ENCODE measurements at regions not wholly inside any gene's neighbourhood (a gene's known extent, or its start where the extent isn't known, plus 50 kb on each side); places are given as distances from the start of the nearest gene placed in this dataset.
"Not testable (repeated sequence)": the region's sequence is repeated elsewhere in the genome, so short reads cannot be mapped to it uniquely, and the experiment has no call there.

GRCh38 chr5:17373406-17373805 lies 124.6 kb upstream of the TAF11L2 start:
- Mint-ChIP-seq H3K27me3 (no peaks in the 10 kb centered on the region), H3K27ac (no peak overlapping the region), H3K36me3 (ENCODE audit: low read depth) (no peaks in the 10 kb centered on the region), H3K9me3 (peaks cover 3% of the 10 kb centered on the region), H3K4me3 (no peak overlapping the region), H3K4me1 (ENCODE audit: low read depth) (no peaks in the 10 kb centered on the region)
- DNase-seq (no peak), ATAC-seq (no peak)
- POLR2A ChIA-PET, result no interaction called here
- CTCF ChIA-PET, result no interaction called here
- intact Hi-C loops (cut with micrococcal nuclease), result no loop called here
- no peak for TF ChIP-seq CTCF (IDR thresholded peaks at IDR 0.05)

- DNase-seq (no peak), ATAC-seq (no peak)
- H3K36me3 Mint-ChIP-seq (ENCODE audit: low read depth), result no peaks in the 10 kb centered on the region
- H3K27ac Mint-ChIP-seq, result no peak overlapping the region
- ChIA-PET CTCF (no interaction called here), POLR2A (no interaction called here)
- no peak overlapping the region for H3K4me3 Mint-ChIP-seq
- intact Hi-C loops (cut with micrococcal nuclease), result no loop called here
- peaks cover 3% of the 10 kb centered on the region for H3K9me3 Mint-ChIP-seq
- no peaks in the 10 kb centered on the region for H3K4me1 Mint-ChIP-seq (ENCODE audit: low read depth)
- H3K27me3 Mint-ChIP-seq, result no peaks in the 10 kb centered on the region
- TF ChIP-seq CTCF (IDR thresholded peaks at IDR 0.05), result no peak
Measured at GRCh38 chr5:17373814-17374556, 124.0 kb upstream of the TAF11L2 start.

GRCh38 chr5:17374973-17375742 lies 122.9 kb upstream of the TAF11L2 start:
- no peak for DNase-seq
- intact Hi-C loops (cut with micrococcal nuclease), result no loop called here
- ATAC-seq, result no peak
- H3K4me3 Mint-ChIP-seq, result no peak overlapping the region
- H3K9me3 Mint-ChIP-seq, result peaks cover 3% of the 10 kb centered on the region
- POLR2A ChIA-PET, result no interaction called here
- H3K27me3 Mint-ChIP-seq, result no peaks in the 10 kb centered on the region
- H3K36me3 Mint-ChIP-seq (ENCODE audit: low read depth), result no peaks in the 10 kb centered on the region
- CTCF ChIA-PET, result no interaction called here
- no peak overlapping the region for H3K27ac Mint-ChIP-seq
- no peak for TF ChIP-seq CTCF (IDR thresholded peaks at IDR 0.05)
- no peaks in the 10 kb centered on the region for H3K4me1 Mint-ChIP-seq (ENCODE audit: low read depth)

GRCh38 chr5:17375886-17376285 lies 122.1 kb upstream of the TAF11L2 start:
- H3K36me3 Mint-ChIP-seq (ENCODE audit: low read depth); H3K4me3 Mint-ChIP-seq; DNase-seq; H3K9me3 Mint-ChIP-seq; H3K27ac Mint-ChIP-seq; CTCF ChIA-PET; H3K4me1 Mint-ChIP-seq (ENCODE audit: low read depth); H3K27me3 Mint-ChIP-seq; intact Hi-C loops (cut with micrococcal nuclease); POLR2A ChIA-PET; ATAC-seq: not testable (repeated sequence)

GRCh38 chr5:17378346-17378997 lies 119.6 kb upstream of the TAF11L2 start:
- intact Hi-C loops (cut with micrococcal nuclease), result no loop called here
- no peak for DNase-seq
- H3K9me3 Mint-ChIP-seq, result peaks cover under 1% of the 10 kb centered on the region
- H3K4me1 Mint-ChIP-seq (ENCODE audit: low read depth), result no peaks in the 10 kb centered on the region
- H3K36me3 Mint-ChIP-seq (ENCODE audit: low read depth), result no peaks in the 10 kb centered on the region
- TF ChIP-seq CTCF (IDR thresholded peaks at IDR 0.05), result no peak
- no peak for ATAC-seq
- CTCF ChIA-PET, result no interaction called here
- no peak overlapping the region for H3K4me3 Mint-ChIP-seq
- H3K27ac Mint-ChIP-seq, result no peak overlapping the region
- POLR2A ChIA-PET, result no interaction called here
- H3K27me3 Mint-ChIP-seq, result no peaks in the 10 kb centered on the region
